ENCODE measurements at regions not wholly inside any gene's neighbourhood (a gene's known extent, or its start where the extent isn't known, plus 50 kb on each side); places are given as distances from the start of the nearest gene placed in this dataset.
A peak's percentile ranks its signal among the peaks of the same experiment; 100 is the strongest.
"Not testable (repeated sequence)": the region's sequence is repeated elsewhere in the genome, so short reads cannot be mapped to it uniquely, and the experiment has no call there.

DNA sequence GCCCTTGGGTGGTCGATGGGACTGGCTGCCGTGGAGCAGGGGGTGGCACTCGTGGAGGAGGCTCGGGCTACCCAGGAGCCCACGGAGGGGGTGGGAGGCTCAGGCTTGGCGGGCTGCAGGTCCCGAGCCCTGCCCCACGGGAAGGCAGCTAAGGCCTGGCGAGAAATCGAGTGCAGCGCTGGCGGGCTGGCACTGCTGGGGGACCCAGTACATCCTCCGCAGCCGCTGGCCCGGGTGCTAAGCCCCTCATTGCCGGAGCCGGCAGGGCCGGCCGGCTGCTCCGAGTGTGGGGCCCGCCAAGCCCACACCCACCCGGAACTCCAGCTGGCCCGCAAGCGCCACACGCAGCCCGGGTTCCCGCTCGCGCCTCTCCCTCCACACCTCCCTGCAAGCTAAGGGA lies 435.6 kb downstream of the RWDD3 start:
- H3K4me1 ChIP-seq (ENCODE audit: control insufficient read depth in 1 of 2, insufficient read depth in 2 of 2, low read depth in 1 of 2, low read length in 1 of 2); H2AFZ ChIP-seq (ENCODE audit: low read depth); H3K9me3 ChIP-seq; H3K4me2 ChIP-seq; H3K27ac ChIP-seq (ENCODE audit: low read depth in 2 of 2, low read length in 1 of 2); DNase-seq; H3K36me3 ChIP-seq (replicated peaks in 1 of 2; ENCODE audit: control insufficient read depth in 1 of 2, insufficient read depth in 2 of 2, low read length in 1 of 2); CTCF ChIA-PET; H3K9me2 ChIP-seq; H4K20me1 ChIP-seq (ENCODE audit: insufficient read depth); H3K27me3 ChIP-seq (ENCODE audit: insufficient read depth); POLR2A ChIA-PET; H3K9ac ChIP-seq; H3F3A ChIP-seq (replicated peaks; ENCODE audit: insufficient read depth); H3K79me2 ChIP-seq (ENCODE audit: insufficient read depth); H3K4me3 ChIP-seq (ENCODE audit: low read depth in 2 of 2, low read length in 1 of 2): not testable (repeated sequence)
- WGBS (ENCODE audit: low lambda C conversion rate): 35% methylated on average over 4 of the region's 29 CpGs

DNA sequence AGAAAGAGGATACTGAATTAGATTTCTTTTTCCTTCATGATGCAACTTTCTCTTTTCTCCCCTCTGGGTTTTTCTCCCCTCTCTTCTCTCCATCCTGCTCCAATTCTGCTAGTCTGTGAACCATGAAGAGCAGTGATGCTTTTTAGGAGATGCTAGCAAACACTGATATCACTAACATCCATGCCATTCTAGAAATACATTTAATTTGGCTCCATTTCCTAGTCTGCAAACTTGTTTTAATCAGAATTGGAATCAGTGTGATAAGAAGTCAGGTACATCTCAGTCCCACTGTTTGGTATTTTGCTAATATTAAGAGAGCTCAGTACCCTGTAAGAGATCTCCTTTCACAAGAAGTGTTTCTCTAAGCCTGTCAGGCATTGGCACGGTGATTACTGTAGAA lies 437.1 kb downstream of the RWDD3 start:
- POLR2A ChIA-PET: interaction anchor here (0.5 kb wide), 1 partner anchor 15 kb away, joined by 3 read pairs; no protein-coding TSS in a partner anchor
- Histone ChIP-seq H3K36me3 (replicated peaks in 1 of 2; ENCODE audit: control insufficient read depth in 1 of 2, insufficient read depth in 2 of 2, low read length in 1 of 2) (no peaks in the 10 kb centered on the region), H3K9ac (no peak overlapping the region), H3K79me2 (ENCODE audit: insufficient read depth) (no peaks in the 10 kb centered on the region), H2AFZ (ENCODE audit: low read depth) (no peak overlapping the region), H3K27ac (ENCODE audit: low read depth in 2 of 2, low read length in 1 of 2) (peak overlapping the region; percentile 15 to 93; a peak in 3 of 4 replicates), H3K27me3 (ENCODE audit: insufficient read depth) (no peaks in the 10 kb centered on the region), H3K4me3 (ENCODE audit: low read depth in 2 of 2, low read length in 1 of 2) (no peak overlapping the region), H4K20me1 (ENCODE audit: insufficient read depth) (no peaks in the 10 kb centered on the region), H3F3A (replicated peaks; ENCODE audit: insufficient read depth) (no peaks in the 10 kb centered on the region), H3K9me2 (no peaks in the 10 kb centered on the region), H3K9me3 (no peaks in the 10 kb centered on the region), H3K4me2 (no peak overlapping the region), H3K4me1 (ENCODE audit: control insufficient read depth in 1 of 2, insufficient read depth in 2 of 2, low read depth in 1 of 2, low read length in 1 of 2) (peaks cover 0 to 2% of the 10 kb centered on the region in 2 experiments; a peak in 2 of 4 replicates)
- DNase-seq: peak; percentile 31
- WGBS (ENCODE audit: low lambda C conversion rate): 18% methylated on average over 1 of the region's 1 CpG
- TF ChIP-seq POLR2AphosphoS5 (IDR thresholded peaks at IDR 0.05; ENCODE audit: low read depth, low read length) (no peak), RCOR1 (IDR thresholded peaks at IDR 0.05; ENCODE audit: low read length) (0 out of 2 replicates have a peak, but pooled peaks have one; percentile 14), RAD21 (IDR thresholded peaks at IDR 0.05; ENCODE audit: low read length) (0 out of 2 replicates have a peak, but pooled peaks have one; percentile 5), FOSL2 (IDR thresholded peaks at IDR 0.05; ENCODE audit: borderline replicate concordance, low read depth) (no peak), TEAD4 (IDR thresholded peaks at IDR 0.05; ENCODE audit: borderline replicate concordance, insufficient read depth) (no peak), ELF1 (IDR thresholded peaks at IDR 0.05) (no peak), JUND (IDR thresholded peaks at IDR 0.05) (no peak), GATA2 (CRISPR knock-in tag; IDR thresholded peaks at IDR 0.05) (peak; percentile 83), EP300 (IDR thresholded peaks at IDR 0.05; ENCODE audit: borderline replicate concordance in 1 of 2, low read depth in 1 of 2, low read length in 1 of 2) (peak in 1 of 2 experiments; percentile 69; a peak in 1 of 4 replicates), EZH2phosphoT487 (IDR thresholded peaks at IDR 0.05; ENCODE audit: borderline replicate concordance, low read depth) (no peak)
- TF ChIP-seq, protein P1, sequence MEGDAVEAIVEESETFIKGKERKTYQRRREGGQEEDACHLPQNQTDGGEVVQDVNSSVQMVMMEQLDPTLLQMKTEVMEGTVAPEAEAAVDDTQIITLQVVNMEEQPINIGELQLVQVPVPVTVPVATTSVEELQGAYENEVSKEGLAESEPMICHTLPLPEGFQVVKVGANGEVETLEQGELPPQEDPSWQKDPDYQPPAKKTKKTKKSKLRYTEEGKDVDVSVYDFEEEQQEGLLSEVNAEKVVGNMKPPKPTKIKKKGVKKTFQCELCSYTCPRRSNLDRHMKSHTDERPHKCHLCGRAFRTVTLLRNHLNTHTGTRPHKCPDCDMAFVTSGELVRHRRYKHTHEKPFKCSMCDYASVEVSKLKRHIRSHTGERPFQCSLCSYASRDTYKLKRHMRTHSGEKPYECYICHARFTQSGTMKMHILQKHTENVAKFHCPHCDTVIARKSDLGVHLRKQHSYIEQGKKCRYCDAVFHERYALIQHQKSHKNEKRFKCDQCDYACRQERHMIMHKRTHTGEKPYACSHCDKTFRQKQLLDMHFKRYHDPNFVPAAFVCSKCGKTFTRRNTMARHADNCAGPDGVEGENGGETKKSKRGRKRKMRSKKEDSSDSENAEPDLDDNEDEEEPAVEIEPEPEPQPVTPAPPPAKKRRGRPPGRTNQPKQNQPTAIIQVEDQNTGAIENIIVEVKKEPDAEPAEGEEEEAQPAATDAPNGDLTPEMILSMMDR (IDR thresholded peaks at IDR 0.05): no peak
- TF ChIP-seq, protein P2, sequence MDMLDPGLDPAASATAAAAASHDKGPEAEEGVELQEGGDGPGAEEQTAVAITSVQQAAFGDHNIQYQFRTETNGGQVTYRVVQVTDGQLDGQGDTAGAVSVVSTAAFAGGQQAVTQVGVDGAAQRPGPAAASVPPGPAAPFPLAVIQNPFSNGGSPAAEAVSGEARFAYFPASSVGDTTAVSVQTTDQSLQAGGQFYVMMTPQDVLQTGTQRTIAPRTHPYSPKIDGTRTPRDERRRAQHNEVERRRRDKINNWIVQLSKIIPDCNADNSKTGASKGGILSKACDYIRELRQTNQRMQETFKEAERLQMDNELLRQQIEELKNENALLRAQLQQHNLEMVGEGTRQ (IDR thresholded peaks at IDR 0.05; ENCODE audit: borderline replicate concordance, low read depth, low read length): no peak
- TF ChIP-seq, protein P3, sequence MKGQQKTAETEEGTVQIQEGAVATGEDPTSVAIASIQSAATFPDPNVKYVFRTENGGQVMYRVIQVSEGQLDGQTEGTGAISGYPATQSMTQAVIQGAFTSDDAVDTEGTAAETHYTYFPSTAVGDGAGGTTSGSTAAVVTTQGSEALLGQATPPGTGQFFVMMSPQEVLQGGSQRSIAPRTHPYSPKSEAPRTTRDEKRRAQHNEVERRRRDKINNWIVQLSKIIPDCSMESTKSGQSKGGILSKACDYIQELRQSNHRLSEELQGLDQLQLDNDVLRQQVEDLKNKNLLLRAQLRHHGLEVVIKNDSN (IDR thresholded peaks at IDR 0.05; ENCODE audit: borderline replicate concordance, low read depth): no peak
- TF ChIP-seq, protein P4, sequence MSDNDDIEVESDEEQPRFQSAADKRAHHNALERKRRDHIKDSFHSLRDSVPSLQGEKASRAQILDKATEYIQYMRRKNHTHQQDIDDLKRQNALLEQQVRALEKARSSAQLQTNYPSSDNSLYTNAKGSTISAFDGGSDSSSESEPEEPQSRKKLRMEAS (IDR thresholded peaks at IDR 0.05; ENCODE audit: low read depth): no peak
- CTCF ChIA-PET: no interaction called here

Measured in SK-N-SH (cell line).